NT2/D1 (cell line): ENCODE measurements at regions not wholly inside any gene's neighbourhood (a gene's known extent, or its start where the extent isn't known, plus 50 kb on each side); places are given as distances from the start of the nearest gene placed in this dataset.

ENCODE experiments used
- SUZ12 ChIP-seq: IDR thresholded peaks from 2 replicates; pipeline ENCODE4 v1.6.1; 2011; ENCODE audit not compliant: insufficient read length, insufficient read depth; ENCODE audit errors: extremely low read depth
- ZNF274 ChIP-seq: IDR thresholded peaks from 2 replicates; pipeline ENCODE4 v1.6.1; 2011; ENCODE audit warnings: mild to moderate bottlenecking, low read depth, low read length

- TF ChIP-seq SUZ12 (no peak), ZNF274 (no peak)
These were observed 222.6 kb upstream of the RASGEF1B start for GRCh38 chr4:81694176-81694913.
